ENCODE measurements at regions not wholly inside any gene's neighbourhood (a gene's known extent, or its start where the extent isn't known, plus 50 kb on each side); places are given as distances from the start of the nearest gene placed in this dataset.

DNA sequence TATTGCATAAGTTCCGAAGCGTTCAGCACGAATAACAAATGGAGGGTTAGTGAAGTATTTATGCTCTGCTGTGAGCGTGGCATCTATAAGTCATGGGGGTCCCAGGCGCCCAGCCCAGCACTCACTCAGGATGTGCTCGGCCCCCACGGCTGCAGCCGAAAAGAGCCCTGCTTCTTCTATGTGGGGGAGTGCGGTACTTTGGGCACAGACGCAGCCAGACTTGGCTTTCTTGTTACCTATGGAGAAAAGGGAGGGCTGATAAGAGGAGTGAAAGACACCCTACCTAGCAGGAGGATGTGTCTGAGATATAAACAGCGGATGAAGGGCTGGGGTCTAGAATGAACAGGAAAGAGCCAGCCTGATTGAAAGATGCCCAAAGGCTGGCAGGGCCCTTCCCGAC lies 51.4 kb downstream of the MRPL36 start:
- Mint-ChIP-seq H3K9me3 (ENCODE audit: unreplicated experiment) (no peaks in the 10 kb centered on the region), H3K27me3 (ENCODE audit: insufficient read depth, unreplicated experiment) (peaks cover 21% of the 10 kb centered on the region), H3K4me1 (ENCODE audit: insufficient read depth, unreplicated experiment) (no peaks in the 10 kb centered on the region), H3K36me3 (ENCODE audit: insufficient read depth, unreplicated experiment) (no peaks in the 10 kb centered on the region), H3K4me3 (ENCODE audit: unreplicated experiment) (no peak overlapping the region), H3K27ac (ENCODE audit: low read depth, unreplicated experiment) (no peak overlapping the region)
- intact Hi-C loops (cut with micrococcal nuclease), result no loop called here
- ChIA-PET POLR2A (no interaction called here), CTCF (no interaction called here)
- DNase-seq (ENCODE audit: unreplicated experiment), result no peak
- TF ChIP-seq, protein P1, sequence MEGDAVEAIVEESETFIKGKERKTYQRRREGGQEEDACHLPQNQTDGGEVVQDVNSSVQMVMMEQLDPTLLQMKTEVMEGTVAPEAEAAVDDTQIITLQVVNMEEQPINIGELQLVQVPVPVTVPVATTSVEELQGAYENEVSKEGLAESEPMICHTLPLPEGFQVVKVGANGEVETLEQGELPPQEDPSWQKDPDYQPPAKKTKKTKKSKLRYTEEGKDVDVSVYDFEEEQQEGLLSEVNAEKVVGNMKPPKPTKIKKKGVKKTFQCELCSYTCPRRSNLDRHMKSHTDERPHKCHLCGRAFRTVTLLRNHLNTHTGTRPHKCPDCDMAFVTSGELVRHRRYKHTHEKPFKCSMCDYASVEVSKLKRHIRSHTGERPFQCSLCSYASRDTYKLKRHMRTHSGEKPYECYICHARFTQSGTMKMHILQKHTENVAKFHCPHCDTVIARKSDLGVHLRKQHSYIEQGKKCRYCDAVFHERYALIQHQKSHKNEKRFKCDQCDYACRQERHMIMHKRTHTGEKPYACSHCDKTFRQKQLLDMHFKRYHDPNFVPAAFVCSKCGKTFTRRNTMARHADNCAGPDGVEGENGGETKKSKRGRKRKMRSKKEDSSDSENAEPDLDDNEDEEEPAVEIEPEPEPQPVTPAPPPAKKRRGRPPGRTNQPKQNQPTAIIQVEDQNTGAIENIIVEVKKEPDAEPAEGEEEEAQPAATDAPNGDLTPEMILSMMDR (IDR thresholded peaks at IDR 0.05; ENCODE audit: unreplicated experiment), result no peak
- BruUV-seq (replicated peaks), result no TSS peak

DNA sequence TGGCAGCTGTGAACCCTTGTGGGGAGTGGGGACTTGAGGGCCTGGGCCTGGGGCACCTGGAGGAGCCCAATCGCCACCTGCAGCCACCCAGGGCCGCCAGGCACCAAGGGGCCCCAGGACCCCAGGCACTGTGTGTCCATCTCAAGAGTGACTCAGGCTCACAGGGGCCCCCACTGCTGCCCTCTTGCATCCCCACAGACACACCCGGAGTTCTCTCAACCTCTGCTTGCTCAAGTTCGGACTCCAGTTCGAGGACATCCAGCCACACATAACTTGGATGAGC lies 51.9 kb downstream of the MRPL36 start:
- Mint-ChIP-seq H3K4me3 (ENCODE audit: unreplicated experiment) (no peak overlapping the region), H3K27ac (ENCODE audit: low read depth, unreplicated experiment) (no peak overlapping the region), H3K9me3 (ENCODE audit: unreplicated experiment) (no peaks in the 10 kb centered on the region), H3K27me3 (ENCODE audit: insufficient read depth, unreplicated experiment) (peaks cover 25% of the 10 kb centered on the region), H3K4me1 (ENCODE audit: insufficient read depth, unreplicated experiment) (no peaks in the 10 kb centered on the region), H3K36me3 (ENCODE audit: insufficient read depth, unreplicated experiment) (no peaks in the 10 kb centered on the region)
- intact Hi-C loops (cut with micrococcal nuclease), result no loop called here
- TF ChIP-seq, protein P1 (IDR thresholded peaks at IDR 0.05; ENCODE audit: unreplicated experiment), result no peak
- ChIA-PET POLR2A (no interaction called here), CTCF (no interaction called here)
- BruUV-seq (replicated peaks), result no TSS peak
- no peak for DNase-seq (ENCODE audit: unreplicated experiment)

DNA sequence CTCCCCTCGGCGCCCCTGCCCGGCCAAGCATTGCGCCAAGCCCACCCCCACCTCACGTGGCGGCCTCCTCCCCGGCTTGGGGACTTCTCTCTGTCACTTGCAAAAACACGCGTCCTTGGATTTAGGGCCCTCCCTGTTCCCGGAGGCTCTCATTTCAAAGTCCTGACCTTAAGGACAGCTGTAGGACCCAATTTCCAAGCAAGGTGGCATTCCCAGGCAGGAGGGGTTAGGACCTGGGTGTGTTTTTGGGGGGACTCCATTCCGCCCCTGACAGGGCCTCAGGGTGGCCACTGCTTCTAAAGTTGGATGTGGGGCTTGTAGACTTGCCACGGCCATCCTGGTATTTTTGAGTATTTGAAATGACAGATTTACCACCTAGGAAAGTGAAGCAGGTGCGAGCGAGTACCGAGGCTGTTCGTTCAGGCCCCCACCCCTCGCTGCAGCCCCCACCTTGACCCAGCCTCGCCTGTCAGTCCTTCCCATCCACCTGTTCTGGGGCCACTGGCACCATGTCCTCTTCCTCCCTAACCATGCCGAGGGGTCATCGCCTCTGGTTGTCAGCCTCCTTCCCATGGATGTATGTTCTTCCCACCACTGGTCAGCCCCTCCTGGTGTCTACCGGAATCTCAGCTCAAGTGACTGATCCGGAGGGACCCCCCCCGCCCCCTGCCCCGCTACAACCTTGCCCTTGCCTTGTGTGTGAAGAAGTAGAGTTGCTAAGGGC lies 52.4 kb downstream of the MRPL36 start:
- Mint-ChIP-seq H3K4me3 (ENCODE audit: unreplicated experiment) (no peak overlapping the region), H3K27me3 (ENCODE audit: insufficient read depth, unreplicated experiment) (peaks cover 25% of the 10 kb centered on the region), H3K36me3 (ENCODE audit: insufficient read depth, unreplicated experiment) (no peaks in the 10 kb centered on the region), H3K9me3 (ENCODE audit: unreplicated experiment) (no peaks in the 10 kb centered on the region), H3K27ac (ENCODE audit: low read depth, unreplicated experiment) (no peak overlapping the region), H3K4me1 (ENCODE audit: insufficient read depth, unreplicated experiment) (no peaks in the 10 kb centered on the region)
- intact Hi-C loops (cut with micrococcal nuclease), result no loop called here
- CTCF ChIA-PET, result no interaction called here
- POLR2A ChIA-PET, result no interaction called here
- no TSS peak for BruUV-seq (replicated peaks)
- TF ChIP-seq, protein P1 (IDR thresholded peaks at IDR 0.05; ENCODE audit: unreplicated experiment), result no peak
- no peak for DNase-seq (ENCODE audit: unreplicated experiment)

DNA sequence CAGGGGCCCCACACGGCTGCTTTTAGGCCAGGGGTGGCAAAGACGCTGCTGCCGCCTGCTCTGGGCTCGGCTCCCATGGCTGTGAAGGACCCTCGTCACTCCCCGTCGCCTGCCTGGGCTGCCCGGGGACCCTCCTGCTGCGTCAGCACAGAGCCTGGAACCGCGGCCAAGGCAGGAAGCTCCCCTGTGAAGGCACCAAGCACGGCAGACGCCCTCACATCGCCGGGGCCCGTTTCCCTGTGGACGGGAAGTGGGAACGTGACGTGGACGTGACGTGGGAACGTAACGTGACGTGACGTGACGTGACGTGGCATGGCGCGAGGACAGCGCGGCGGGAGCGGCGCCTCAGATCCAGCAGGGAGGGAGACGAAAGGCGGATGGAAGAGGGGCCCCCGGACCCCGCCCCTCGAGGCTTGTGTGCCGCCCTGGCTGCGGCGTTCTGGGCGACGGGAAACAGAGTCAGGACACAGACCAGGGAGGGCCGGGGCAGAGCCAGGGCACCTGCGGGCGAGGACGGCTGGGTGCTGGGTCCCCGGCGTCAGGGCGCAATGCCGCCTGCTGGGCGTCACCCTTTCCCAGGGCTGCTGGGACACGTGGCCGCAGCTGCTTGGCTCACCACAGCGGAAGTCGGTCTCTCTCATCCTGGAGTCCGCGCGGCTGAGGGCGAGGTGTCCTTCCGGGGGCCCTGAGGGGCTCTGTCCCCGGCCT lies 53.1 kb downstream of the MRPL36 start:
- no peaks in the 10 kb centered on the region for H3K9me3 Mint-ChIP-seq (ENCODE audit: unreplicated experiment)
- H3K27ac Mint-ChIP-seq (ENCODE audit: low read depth, unreplicated experiment), result no peak overlapping the region
- POLR2A ChIA-PET, result no interaction called here
- no peak for DNase-seq (ENCODE audit: unreplicated experiment)
- no peaks in the 10 kb centered on the region for H3K36me3 Mint-ChIP-seq (ENCODE audit: insufficient read depth, unreplicated experiment)
- CTCF ChIA-PET, result no interaction called here
- peaks cover 25% of the 10 kb centered on the region for H3K27me3 Mint-ChIP-seq (ENCODE audit: insufficient read depth, unreplicated experiment)
- intact Hi-C loops (cut with micrococcal nuclease), result no loop called here
- TF ChIP-seq, protein P1 (IDR thresholded peaks at IDR 0.05; ENCODE audit: unreplicated experiment), result no peak
- no TSS peak for BruUV-seq (replicated peaks)
- H3K4me1 Mint-ChIP-seq (ENCODE audit: insufficient read depth, unreplicated experiment), result no peaks in the 10 kb centered on the region
- no peak overlapping the region for H3K4me3 Mint-ChIP-seq (ENCODE audit: unreplicated experiment)

All from MCF 10A (cell line).